ENCODE measurements at regions not wholly inside any gene's neighbourhood (a gene's known extent, or its start where the extent isn't known, plus 50 kb on each side); places are given as distances from the start of the nearest gene placed in this dataset.

DNA sequence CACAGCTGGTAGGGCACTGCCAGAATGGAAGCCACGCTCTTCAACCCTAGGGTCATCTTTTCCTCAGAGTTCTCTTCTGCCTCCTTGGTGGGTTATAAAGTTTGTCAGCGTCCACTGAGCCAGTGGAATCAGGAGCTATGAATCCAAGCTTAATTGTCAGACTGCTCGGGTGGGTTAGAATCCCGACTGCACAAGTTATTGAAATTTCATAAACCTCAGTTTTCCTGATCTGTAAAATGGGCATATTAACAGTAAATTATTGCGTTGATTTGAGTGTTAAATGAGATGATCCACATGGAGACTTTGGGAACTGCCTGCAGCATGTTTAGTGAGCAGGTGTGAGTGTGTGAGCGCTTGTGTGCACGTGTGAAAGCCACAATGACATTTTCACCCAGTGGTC, 400.5 kb upstream of the CDH11 start:
- ChIA-PET CTCF (no interaction called here), POLR2A (no interaction called here)
- Mint-ChIP-seq H3K4me1 (no peaks in the 10 kb centered on the region), H3K27ac (no peak overlapping the region), H3K36me3 (no peaks in the 10 kb centered on the region), H3K9me3 (peaks cover 2 to 6% (median 4%) of the 10 kb centered on the region in 3 donors), H3K27me3 (no peaks in the 10 kb centered on the region), H3K4me3 (no peak overlapping the region)
- H3K27ac ChIP-seq (ENCODE audit: low read length) = no peak overlapping the region
- no peaks in the 10 kb centered on the region for H3K4me1 ChIP-seq (ENCODE audit: control insufficient read depth in 1 of 2, extremely low read depth in 1 of 2, insufficient read depth in 2 of 2, low read length in 2 of 2)
- H3K36me3 ChIP-seq (ENCODE audit: control insufficient read depth in 2 of 2, extremely low read depth in 1 of 2, insufficient read depth in 1 of 2, low read length in 1 of 2) = no peaks in the 10 kb centered on the region
- no peaks in the 10 kb centered on the region for H3K9me3 ChIP-seq
- ATAC-seq (replicated peaks in 1 of 4) = no peak
- H3K4me3 ChIP-seq (ENCODE audit: control insufficient read depth in 1 of 2, extremely low read depth in 1 of 2, low read length in 1 of 2) = no peak overlapping the region
- H3K27me3 ChIP-seq (replicated peaks in 1 of 2; ENCODE audit: control insufficient read depth in 2 of 2, extremely low read depth in 1 of 2, insufficient read depth in 2 of 2, low read length in 1 of 2) = no peaks in the 10 kb centered on the region
- DNase-seq = no peak
- 85% methylated on average over 4 of the region's 7 CpGs for WGBS (ENCODE audit: insufficient coverage)

DNA sequence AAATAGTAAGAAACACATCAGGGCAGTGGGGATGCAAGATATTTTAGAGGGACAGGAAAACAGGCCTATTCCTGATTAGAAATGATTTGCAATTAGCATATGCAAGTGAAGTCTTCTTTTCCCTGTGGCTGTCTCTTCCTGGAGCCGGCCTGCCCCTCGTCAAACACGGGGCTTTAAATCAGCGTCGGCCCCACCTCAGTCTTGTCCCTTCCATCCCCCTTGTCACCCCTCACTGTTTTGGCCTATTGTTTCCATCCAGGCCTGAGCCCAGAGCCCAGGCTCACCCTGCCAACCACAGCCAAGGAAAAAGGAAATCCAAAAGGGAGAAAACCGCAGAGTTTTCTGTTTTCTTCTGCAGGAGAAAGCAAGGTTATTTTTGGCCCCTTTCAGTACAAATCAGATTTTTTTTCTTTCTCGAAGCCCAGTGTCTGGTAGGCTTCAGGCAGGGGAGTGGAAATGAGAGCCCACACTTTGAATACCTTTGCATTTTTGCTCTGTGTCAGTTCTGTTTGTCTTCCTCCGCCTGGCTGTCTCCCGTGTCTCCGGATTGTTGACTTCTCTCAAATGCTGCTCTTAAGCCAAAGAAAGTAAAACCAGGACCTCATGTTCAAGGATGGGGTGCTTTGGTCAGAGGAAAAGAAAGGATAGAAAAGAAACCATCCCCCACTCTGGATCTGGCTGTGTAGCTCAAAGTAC, 399.9 kb upstream of the CDH11 start:
- no peak for ATAC-seq (replicated peaks in 1 of 4)
- H3K27me3 Mint-ChIP-seq = no peaks in the 10 kb centered on the region

DNA sequence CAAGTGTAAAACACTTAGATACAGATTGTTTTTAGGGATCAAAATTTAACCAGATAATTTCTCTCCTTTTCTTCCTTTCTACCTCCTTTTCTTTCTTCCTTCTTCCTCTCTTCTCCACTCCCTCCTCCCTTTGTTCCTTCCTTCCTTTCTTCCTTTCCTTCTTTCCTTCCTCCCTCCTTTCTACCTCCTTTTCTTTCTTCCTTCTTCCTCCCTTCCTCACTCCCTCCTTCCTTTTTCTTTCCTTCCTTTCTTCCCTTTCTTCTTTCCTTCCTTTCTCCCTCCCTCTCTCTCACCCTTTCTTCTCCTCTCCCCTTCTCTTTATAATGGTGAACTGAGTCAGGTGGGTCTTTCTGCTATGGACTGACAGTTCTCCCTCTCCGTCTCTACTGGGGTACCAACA, 397.5 kb upstream of the CDH11 start:
- POLR2A ChIA-PET = no interaction called here
- no peak for ATAC-seq (replicated peaks in 1 of 4)
- no CpG with 5 or more reads among the region's 1 CpG for WGBS (ENCODE audit: insufficient coverage)

More for the DNA sequence above, 399.9 kb upstream of the CDH11 start:
- H3K4me1 Mint-ChIP-seq = no peaks in the 10 kb centered on the region
- POLR2A ChIA-PET = no interaction called here
- no peak overlapping the region for H3K27ac Mint-ChIP-seq
- CTCF ChIA-PET = no interaction called here
- H3K4me3 ChIP-seq (ENCODE audit: control insufficient read depth in 1 of 2, extremely low read depth in 1 of 2, low read length in 1 of 2) = no peak overlapping the region
- H3K4me3 Mint-ChIP-seq = no peak overlapping the region
- no peaks in the 10 kb centered on the region for H3K27me3 ChIP-seq (replicated peaks in 1 of 2; ENCODE audit: control insufficient read depth in 2 of 2, extremely low read depth in 1 of 2, insufficient read depth in 2 of 2, low read length in 1 of 2)
- peaks cover 2 to 6% (median 4%) of the 10 kb centered on the region in 3 donors for H3K9me3 Mint-ChIP-seq
- no peaks in the 10 kb centered on the region for H3K36me3 Mint-ChIP-seq
- H3K9me3 ChIP-seq = no peaks in the 10 kb centered on the region
- whole genome bisulfite sequencing (ENCODE audit: insufficient coverage) = 13% methylated on average over 6 of the region's 10 CpGs
- no peaks in the 10 kb centered on the region for H3K36me3 ChIP-seq (ENCODE audit: control insufficient read depth in 2 of 2, extremely low read depth in 1 of 2, insufficient read depth in 1 of 2, low read length in 1 of 2)
- H3K4me1 ChIP-seq (ENCODE audit: control insufficient read depth in 1 of 2, extremely low read depth in 1 of 2, insufficient read depth in 2 of 2, low read length in 2 of 2) = no peaks in the 10 kb centered on the region
- DNase-seq = no peak
- no peak overlapping the region for H3K27ac ChIP-seq (ENCODE audit: low read length)

DNA sequence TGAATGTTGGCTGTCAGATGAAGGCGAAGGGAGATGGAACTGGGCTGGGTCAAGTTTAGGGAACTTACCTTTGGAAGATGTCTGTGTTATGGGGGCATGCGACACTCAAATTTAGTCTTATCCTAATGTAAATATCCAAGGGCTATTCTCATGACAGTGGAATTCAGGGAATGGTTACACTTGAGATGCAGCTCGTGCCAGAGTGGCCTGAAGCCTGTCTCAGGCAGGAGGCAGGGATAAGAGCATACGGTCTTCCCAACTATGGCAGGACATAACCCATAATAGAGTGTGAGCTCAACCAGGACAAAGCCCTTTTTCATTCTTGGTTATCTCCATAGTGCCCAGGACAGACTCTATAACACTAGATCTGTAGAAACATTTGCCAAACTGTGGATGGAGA, 393.3 kb upstream of the CDH11 start:
- Histone ChIP-seq H3K27me3 (replicated peaks in 1 of 2; ENCODE audit: control insufficient read depth in 2 of 2, extremely low read depth in 1 of 2, insufficient read depth in 2 of 2, low read length in 1 of 2) (no peaks in the 10 kb centered on the region), H3K27ac (ENCODE audit: low read length) (no peak overlapping the region), H3K36me3 (ENCODE audit: control insufficient read depth in 2 of 2, extremely low read depth in 1 of 2, insufficient read depth in 1 of 2, low read length in 1 of 2) (no peaks in the 10 kb centered on the region), H3K4me3 (ENCODE audit: control insufficient read depth in 1 of 2, extremely low read depth in 1 of 2, low read length in 1 of 2) (no peak overlapping the region), H3K4me1 (ENCODE audit: control insufficient read depth in 1 of 2, extremely low read depth in 1 of 2, insufficient read depth in 2 of 2, low read length in 2 of 2) (no peaks in the 10 kb centered on the region), H3K9me3 (no peaks in the 10 kb centered on the region)
- ChIA-PET POLR2A (no interaction called here), CTCF (no interaction called here)
- 0% methylated on average over 1 of the region's 4 CpGs for WGBS (ENCODE audit: insufficient coverage)
- no peaks in the 10 kb centered on the region for H3K27me3 Mint-ChIP-seq
- H3K4me1 Mint-ChIP-seq = no peaks in the 10 kb centered on the region
- no peaks in the 10 kb centered on the region for H3K36me3 Mint-ChIP-seq
- H3K4me3 Mint-ChIP-seq = no peak overlapping the region
- peaks cover 2 to 30% (median 7%) of the 10 kb centered on the region in 3 donors for H3K9me3 Mint-ChIP-seq
- DNase-seq (no peak), ATAC-seq (replicated peaks in 1 of 4) (no peak)
- H3K27ac Mint-ChIP-seq = no peak overlapping the region

More for the DNA sequence above, 397.5 kb upstream of the CDH11 start:
- Mint-ChIP-seq H3K4me3 (no peak overlapping the region), H3K27ac (no peak overlapping the region), H3K9me3 (peaks cover 2 to 18% (median 4%) of the 10 kb centered on the region in 3 donors), H3K27me3 (no peaks in the 10 kb centered on the region), H3K4me1 (no peaks in the 10 kb centered on the region), H3K36me3 (no peaks in the 10 kb centered on the region)
- no peaks in the 10 kb centered on the region for H3K36me3 ChIP-seq (ENCODE audit: control insufficient read depth in 2 of 2, extremely low read depth in 1 of 2, insufficient read depth in 1 of 2, low read length in 1 of 2)
- H3K27me3 ChIP-seq (replicated peaks in 1 of 2; ENCODE audit: control insufficient read depth in 2 of 2, extremely low read depth in 1 of 2, insufficient read depth in 2 of 2, low read length in 1 of 2) = no peaks in the 10 kb centered on the region
- H3K4me1 ChIP-seq (ENCODE audit: control insufficient read depth in 1 of 2, extremely low read depth in 1 of 2, insufficient read depth in 2 of 2, low read length in 2 of 2) = no peaks in the 10 kb centered on the region
- no peak overlapping the region for H3K27ac ChIP-seq (ENCODE audit: low read length)
- CTCF ChIA-PET = no interaction called here
- DNase-seq = no peak
- H3K4me3 ChIP-seq (ENCODE audit: control insufficient read depth in 1 of 2, extremely low read depth in 1 of 2, low read length in 1 of 2) = no peak overlapping the region
- no peaks in the 10 kb centered on the region for H3K9me3 ChIP-seq

DNA sequence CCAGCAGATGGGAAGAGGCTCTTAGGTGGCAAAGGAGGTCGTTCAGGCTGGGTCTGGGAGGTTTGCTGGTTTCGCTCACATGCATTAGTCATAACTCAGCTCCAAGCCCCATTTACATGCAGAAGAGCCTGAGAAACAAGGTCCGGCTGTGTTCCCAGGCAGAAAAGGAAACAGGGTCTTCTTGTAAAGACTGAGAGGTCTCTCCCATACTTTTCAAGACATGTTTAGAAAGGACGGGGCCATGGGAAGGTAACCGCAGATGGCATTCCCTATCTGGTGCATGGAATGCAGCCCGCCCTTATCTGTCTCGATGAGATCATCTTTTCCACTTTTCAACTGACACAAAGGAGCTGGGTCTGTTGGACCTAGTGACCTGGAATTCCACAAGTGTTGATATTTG, 389.0 kb upstream of the CDH11 start:
- 80% methylated on average over 1 of the region's 7 CpGs for WGBS (ENCODE audit: insufficient coverage)
- Mint-ChIP-seq H3K27me3 (no peaks in the 10 kb centered on the region), H3K4me1 (no peaks in the 10 kb centered on the region)

DNA sequence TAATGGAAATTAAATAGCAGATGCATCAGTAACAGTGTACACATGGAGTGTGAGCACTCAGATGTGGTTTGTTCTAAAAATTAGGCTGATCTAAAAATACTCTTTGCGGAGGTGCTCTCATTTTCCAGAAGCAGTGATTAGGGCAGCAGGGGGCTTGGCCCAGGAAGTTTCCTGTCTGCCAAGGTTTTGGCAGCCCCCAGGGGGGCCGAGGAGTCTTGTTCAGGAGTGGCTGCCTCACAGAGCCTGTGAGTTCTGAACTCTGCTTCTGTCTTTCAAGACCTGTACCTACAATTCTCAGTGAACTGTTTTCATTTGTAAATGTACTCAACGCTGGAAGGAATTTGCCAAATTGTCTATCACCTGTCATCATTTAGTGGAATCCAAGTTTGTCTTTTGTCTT, 388.4 kb upstream of the CDH11 start:
- WGBS (ENCODE audit: insufficient coverage) = 100% methylated on average over 1 of the region's 3 CpGs
- CTCF ChIA-PET = no interaction called here
- Mint-ChIP-seq H3K27ac (no peak overlapping the region), H3K36me3 (no peaks in the 10 kb centered on the region), H3K4me3 (no peak overlapping the region), H3K27me3 (no peaks in the 10 kb centered on the region), H3K4me1 (no peaks in the 10 kb centered on the region), H3K9me3 (peaks cover 0 to 31% (median 21%) of the 10 kb centered on the region in 3 donors)
- H3K27me3 ChIP-seq (replicated peaks in 1 of 2; ENCODE audit: control insufficient read depth in 2 of 2, extremely low read depth in 1 of 2, insufficient read depth in 2 of 2, low read length in 1 of 2) = no peaks in the 10 kb centered on the region
- H3K4me3 ChIP-seq (ENCODE audit: control insufficient read depth in 1 of 2, extremely low read depth in 1 of 2, low read length in 1 of 2) = no peak overlapping the region
- ATAC-seq (replicated peaks in 1 of 4) (no peak), DNase-seq (no peak)
- POLR2A ChIA-PET = no interaction called here
- H3K4me1 ChIP-seq (ENCODE audit: control insufficient read depth in 1 of 2, extremely low read depth in 1 of 2, insufficient read depth in 2 of 2, low read length in 2 of 2) = no peaks in the 10 kb centered on the region
- no peak overlapping the region for H3K27ac ChIP-seq (ENCODE audit: low read length)
- H3K9me3 ChIP-seq = no peaks in the 10 kb centered on the region
- H3K36me3 ChIP-seq (ENCODE audit: control insufficient read depth in 2 of 2, extremely low read depth in 1 of 2, insufficient read depth in 1 of 2, low read length in 1 of 2) = no peaks in the 10 kb centered on the region

More for the DNA sequence above, 389.0 kb upstream of the CDH11 start:
- Histone ChIP-seq H3K4me3 (ENCODE audit: control insufficient read depth in 1 of 2, extremely low read depth in 1 of 2, low read length in 1 of 2) (no peak overlapping the region), H3K27me3 (replicated peaks in 1 of 2; ENCODE audit: control insufficient read depth in 2 of 2, extremely low read depth in 1 of 2, insufficient read depth in 2 of 2, low read length in 1 of 2) (no peaks in the 10 kb centered on the region), H3K36me3 (ENCODE audit: control insufficient read depth in 2 of 2, extremely low read depth in 1 of 2, insufficient read depth in 1 of 2, low read length in 1 of 2) (no peaks in the 10 kb centered on the region), H3K4me1 (ENCODE audit: control insufficient read depth in 1 of 2, extremely low read depth in 1 of 2, insufficient read depth in 2 of 2, low read length in 2 of 2) (no peaks in the 10 kb centered on the region), H3K9me3 (no peaks in the 10 kb centered on the region), H3K27ac (ENCODE audit: low read length) (no peak overlapping the region)
- POLR2A ChIA-PET = no interaction called here
- Mint-ChIP-seq H3K4me3 (no peak overlapping the region), H3K9me3 (peaks cover 0 to 33% (median 21%) of the 10 kb centered on the region in 3 donors), H3K27ac (no peak overlapping the region), H3K36me3 (no peaks in the 10 kb centered on the region)
- CTCF ChIA-PET = no interaction called here
- no peak for DNase-seq
- ATAC-seq (replicated peaks in 1 of 4) = no peak

DNA sequence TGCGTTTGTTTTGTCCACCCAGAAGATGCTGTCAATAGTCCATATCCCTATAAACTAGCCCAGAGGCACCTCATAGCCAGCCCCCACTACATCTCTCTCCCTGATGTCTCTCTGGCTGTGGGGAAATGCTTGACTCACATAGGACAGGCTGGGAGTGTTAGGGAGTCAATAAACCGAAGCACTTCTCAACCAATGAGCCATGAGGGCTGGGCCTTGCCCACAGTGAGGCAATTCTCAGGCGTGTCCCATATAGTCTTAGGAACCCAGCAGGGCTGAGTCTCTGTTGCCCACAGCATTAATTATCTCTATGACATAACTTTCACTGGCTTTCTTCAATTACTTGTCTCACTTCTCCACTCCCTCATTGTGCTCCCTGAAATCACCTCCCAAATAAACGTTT, 387.3 kb upstream of the CDH11 start:
- Histone ChIP-seq H3K4me3 (ENCODE audit: control insufficient read depth in 1 of 2, extremely low read depth in 1 of 2, low read length in 1 of 2) (no peak overlapping the region), H3K9me3 (no peaks in the 10 kb centered on the region), H3K27ac (ENCODE audit: low read length) (no peak overlapping the region), H3K27me3 (replicated peaks in 1 of 2; ENCODE audit: control insufficient read depth in 2 of 2, extremely low read depth in 1 of 2, insufficient read depth in 2 of 2, low read length in 1 of 2) (no peaks in the 10 kb centered on the region), H3K4me1 (ENCODE audit: control insufficient read depth in 1 of 2, extremely low read depth in 1 of 2, insufficient read depth in 2 of 2, low read length in 2 of 2) (no peaks in the 10 kb centered on the region), H3K36me3 (ENCODE audit: control insufficient read depth in 2 of 2, extremely low read depth in 1 of 2, insufficient read depth in 1 of 2, low read length in 1 of 2) (no peaks in the 10 kb centered on the region)
- no peak for DNase-seq
- no peak for ATAC-seq (replicated peaks in 1 of 4)
- ChIA-PET CTCF (no interaction called here), POLR2A (no interaction called here)
- no peaks in the 10 kb centered on the region for H3K4me1 Mint-ChIP-seq
- H3K36me3 Mint-ChIP-seq = no peaks in the 10 kb centered on the region
- peaks cover 0 to 27% (median 21%) of the 10 kb centered on the region in 3 donors for H3K9me3 Mint-ChIP-seq
- WGBS (ENCODE audit: insufficient coverage) = 70% methylated on average over 1 of the region's 4 CpGs
- H3K27ac Mint-ChIP-seq = no peak overlapping the region
- no peaks in the 10 kb centered on the region for H3K27me3 Mint-ChIP-seq
- H3K4me3 Mint-ChIP-seq = no peak overlapping the region

All from T-cell (primary cell).